Endothelial cell of umbilical vein (primary cell): ENCODE measurements at regions not wholly inside any gene's neighbourhood (a gene's known extent, or its start where the extent isn't known, plus 50 kb on each side); places are given as distances from the start of the nearest gene placed in this dataset.

ENCODE experiments used
- BruUV-seq: library from RNA; stranded (reverse); fragments of 400-500 nt; replicated peaks from 2 replicates; lab custom pipeline; 2021; lab: Mats Ljungman, UMichigan
- CTCF ChIA-PET: fragments of 300-600, 350-600 bp; sonication (Branson Sonifier 250); formaldehyde crosslinking; loops from one replicate; lab custom pipeline; 2021; ENCODE audit warnings: antibody characterized with exemption, inconsistent platforms; lab: Charles Lee
- POLR2A ChIA-PET: fragments of 300-600, 350-600 bp; sonication (Branson Sonifier 250); formaldehyde crosslinking; loops from one replicate; lab custom pipeline; 2021; ENCODE audit warnings: antibody characterized with exemption, inconsistent platforms; lab: Charles Lee
- DNase-seq: peaks from one replicate; pipeline ENCODE4 v3.0.0-alpha.2; 2011; ENCODE audit warnings: low read depth, low spot score
- FAIRE-seq: peaks from 2 replicates; lab custom pipeline; 2011; peaks lifted over from hg19 to GRCh38; lab: Jason Lieb, UNC
- H2AFZ ChIP-seq: 2 replicates; pipeline ENCODE4 v1.6.0; 2012; ENCODE audit warnings: low read depth, low read length, control low read depth, inconsistent platforms
- H3K27ac ChIP-seq: 2 replicates; pipeline ENCODE4 v1.5.1; 2011; ENCODE audit warnings: low read depth, mild to moderate bottlenecking, control low read depth, low read length, moderate library complexity; ENCODE audit not compliant: insufficient read depth
- H3K27me3 ChIP-seq, 2 experiments: 2 replicates each; pipeline versions ENCODE4 v1.6.0 to v1.6.1; 2011; ENCODE audit warnings: low read length in 2 of 2, mixed read lengths in 1 of 2; ENCODE audit not compliant: control insufficient read depth in 2 of 2, insufficient read depth in 2 of 2
- H3K36me3 ChIP-seq, 2 experiments: 2 replicates in 1 of 2; 3 replicates in 1 of 2; pipeline ENCODE4 v1.5.1; 2011; ENCODE audit warnings: low read length in 2 of 2, mild to moderate bottlenecking in 1 of 2, moderate library complexity in 1 of 2; ENCODE audit not compliant: control insufficient read depth in 2 of 2, insufficient read depth in 2 of 2; ENCODE audit errors: extremely low read depth in 1 of 2
- H3K4me1 ChIP-seq: 3 replicates; pipeline ENCODE4 v1.5.1; 2011; ENCODE audit warnings: mild to moderate bottlenecking, low read length; ENCODE audit not compliant: control insufficient read depth, insufficient read depth; ENCODE audit errors: extremely low read depth
- H3K4me2 ChIP-seq: 2 replicates; pipeline ENCODE4 v1.6.1; 2011; ENCODE audit warnings: low read length, control low read depth, mixed read lengths; ENCODE audit not compliant: insufficient read depth
- H3K4me3 ChIP-seq, 3 experiments: fragments of 200-600 bp in 1 of 3; sonication (generic), shearing (Covaris generic) in 1 of 3; replicated peaks in 1 of 3; 2 replicates each; pipeline ENCODE4 v1.5.1; 2011 to 2016; ENCODE audit warnings: control low read depth in 3 of 3, low read length in 3 of 3, mild to moderate bottlenecking in 2 of 3, inconsistent platforms in 1 of 3, low read depth in 1 of 3, moderate library complexity in 1 of 3; ENCODE audit not compliant: insufficient read depth in 1 of 3
- H3K79me2 ChIP-seq: 2 replicates; pipeline ENCODE4 v1.6.0; 2012; ENCODE audit warnings: low read length, inconsistent platforms; ENCODE audit not compliant: control insufficient read depth, insufficient read depth
- H3K9ac ChIP-seq: replicated peaks from 2 replicates; pipeline ENCODE3; 2011; ENCODE audit warnings: low read length, control low read depth; ENCODE audit not compliant: insufficient read depth; ENCODE audit errors: extremely low read depth
- H3K9me1 ChIP-seq: replicated peaks from 3 replicates; pipeline ENCODE4 v1.6.0; 2011; ENCODE audit warnings: mild to moderate bottlenecking, low read length; ENCODE audit not compliant: control insufficient read depth, insufficient read depth; ENCODE audit errors: extremely low read depth
- H3K9me3 ChIP-seq: replicated peaks from 2 replicates; pipeline ENCODE4 v1.5.1; 2012; ENCODE audit warnings: low read length, inconsistent platforms; ENCODE audit not compliant: control insufficient read depth, insufficient read depth
- H4K20me1 ChIP-seq: replicated peaks from 2 replicates; pipeline ENCODE3; 2011; ENCODE audit warnings: mild to moderate bottlenecking, low read length; ENCODE audit not compliant: control insufficient read depth, insufficient read depth; ENCODE audit errors: extremely low read depth
- CTCF ChIP-seq, 2 donors: IDR thresholded peaks; 1 replicate in 1 of 2; 2 replicates in 1 of 2; pipeline ENCODE4 v1.5.1; 2011; ENCODE audit warnings: low read length in 2 of 2, mild to moderate bottlenecking in 2 of 2, moderate library complexity in 2 of 2, control low read depth in 1 of 2, inconsistent platforms in 1 of 2, low read depth in 1 of 2; ENCODE audit not compliant: insufficient read depth in 1 of 2; ENCODE audit errors: extremely low read depth in 1 of 2
- EZH2 ChIP-seq: IDR thresholded peaks from 2 replicates; pipeline ENCODE4 v1.6.1; 2012; ENCODE audit warnings: borderline replicate concordance, low read depth, mild to moderate bottlenecking, moderate library complexity, low read length, inconsistent platforms; ENCODE audit not compliant: severe bottlenecking
- FOS ChIP-seq: IDR thresholded peaks from 2 replicates; pipeline ENCODE4 v1.6.1; 2011; ENCODE audit warnings: mild to moderate bottlenecking, low read length, moderate library complexity, borderline replicate concordance; ENCODE audit not compliant: insufficient read depth
- GATA2 ChIP-seq: IDR thresholded peaks from 2 replicates; pipeline ENCODE4 v1.7.0; 2011; ENCODE audit warnings: low read depth, mild to moderate bottlenecking, moderate library complexity, mixed read lengths, low read length; ENCODE audit not compliant: insufficient read length, insufficient read depth
- JUN ChIP-seq: IDR thresholded peaks from 2 replicates; pipeline ENCODE4 v1.6.1; 2011; ENCODE audit warnings: borderline replicate concordance, low read depth; ENCODE audit not compliant: insufficient read length, insufficient read depth
- MAX ChIP-seq: IDR thresholded peaks from 2 replicates; pipeline ENCODE4 v1.6.1; 2011; ENCODE audit not compliant: insufficient read depth, insufficient read length
- MYC ChIP-seq: IDR thresholded peaks from one replicate; pipeline ENCODE4 v1.6.1; 2011; ENCODE audit warnings: mild to moderate bottlenecking, low read depth, low read length
- POLR2A ChIP-seq: IDR thresholded peaks from 2 replicates; pipeline ENCODE4 v1.6.1; 2012; ENCODE audit warnings: low read depth, mild to moderate bottlenecking, control low read depth, low read length
- POLR2AphosphoS5 ChIP-seq: IDR thresholded peaks from 2 replicates; pipeline ENCODE4 v1.6.1; 2012; ENCODE audit warnings: low read depth, mild to moderate bottlenecking, control low read depth, low read length, moderate library complexity; ENCODE audit not compliant: insufficient read depth
- dilution Hi-C: fragments of 300-500 bp; cut with MboI; formaldehyde crosslinking; loops from one replicate; pipeline ENCODE4 v1.15.0; 2019; ENCODE audit warnings: low sequenced_read_pairs; ENCODE audit not compliant: extremely low pct_ligation_motif_present
- intact Hi-C: fragments of 100-400 bp; cut with micrococcal nuclease; formaldehyde crosslinking; loops from one replicate; pipeline ENCODE4 v1.10.0; 2022

GRCh38 chrX:6694221-6694620 lies 159.3 kb upstream of the VCX3A start:
- H3K27ac ChIP-seq, result no peak overlapping the region
- H3K4me2 ChIP-seq, result no peak overlapping the region
- intact Hi-C loops, result no loop called here
- DNase-seq (no peak), FAIRE-seq (no peak)
- ChIA-PET POLR2A (no interaction called here), CTCF (no interaction called here)
- no peak overlapping the region for H3K9ac ChIP-seq
- H3K9me1 ChIP-seq, result no peaks in the 10 kb centered on the region
- H3K27me3 ChIP-seq, result no peaks in the 10 kb centered on the region
- no peak overlapping the region for H2AFZ ChIP-seq
- H3K4me1 ChIP-seq, result no peaks in the 10 kb centered on the region
- no peaks in the 10 kb centered on the region for H4K20me1 ChIP-seq
- no TSS peak for BruUV-seq
- H3K79me2 ChIP-seq, result no peaks in the 10 kb centered on the region
- no peak overlapping the region for H3K4me3 ChIP-seq
- TF ChIP-seq FOS, result no peak
- no peak for TF ChIP-seq MYC
- no peak for TF ChIP-seq POLR2AphosphoS5
- no peak for TF ChIP-seq POLR2A
- TF ChIP-seq MAX, result no peak
- TF ChIP-seq GATA2, result no peak
- no peak for TF ChIP-seq JUN
- TF ChIP-seq CTCF (IDR thresholded peaks at IDR 0.05; ENCODE audit: extremely low read depth in 1 of 2, insufficient read depth in 1 of 2, low read depth in 1 of 2, low read length in 2 of 2), result no peak
- TF ChIP-seq EZH2, result no peak
- dilution Hi-C loops, result no loop called here
- H3K9me3 ChIP-seq, result no peaks in the 10 kb centered on the region
- H3K36me3 ChIP-seq, result no peaks in the 10 kb centered on the region
